ENCODE measurements at regions not wholly inside any gene's neighbourhood (a gene's known extent, or its start where the extent isn't known, plus 50 kb on each side); places are given as distances from the start of the nearest gene placed in this dataset.

- TF ChIP-seq CTCF (IDR thresholded peaks at IDR 0.05; ENCODE audit: insufficient read depth, low read depth, low read length) (no peak), EZH2 (IDR thresholded peaks at IDR 0.05; ENCODE audit: insufficient read depth, low read length) (no peak)
Observed at GRCh38 chr3:6147883-6148282, 713.0 kb upstream of the GRM7 start.
